ENCODE measurements at regions not wholly inside any gene's neighbourhood (a gene's known extent, or its start where the extent isn't known, plus 50 kb on each side); places are given as distances from the start of the nearest gene placed in this dataset.

- TF ChIP-seq CTCF (IDR thresholded peaks at IDR 0.05; ENCODE audit: low read depth, low read length, missing input control) (no peak), JUND (IDR thresholded peaks at IDR 0.05) (no peak), TAF1 (conservative IDR thresholded peaks at IDR 0.05) (no peak), REST (IDR thresholded peaks at IDR 0.05) (no peak)
These were observed 203.9 kb upstream of the C14orf180 start for GRCh38 chr14:104375551-104376201.
